ENCODE measurements at regions not wholly inside any gene's neighbourhood (a gene's known extent, or its start where the extent isn't known, plus 50 kb on each side); places are given as distances from the start of the nearest gene placed in this dataset.
"Not testable (repeated sequence)": the region's sequence is repeated elsewhere in the genome, so short reads cannot be mapped to it uniquely, and the experiment has no call there.

DNA sequence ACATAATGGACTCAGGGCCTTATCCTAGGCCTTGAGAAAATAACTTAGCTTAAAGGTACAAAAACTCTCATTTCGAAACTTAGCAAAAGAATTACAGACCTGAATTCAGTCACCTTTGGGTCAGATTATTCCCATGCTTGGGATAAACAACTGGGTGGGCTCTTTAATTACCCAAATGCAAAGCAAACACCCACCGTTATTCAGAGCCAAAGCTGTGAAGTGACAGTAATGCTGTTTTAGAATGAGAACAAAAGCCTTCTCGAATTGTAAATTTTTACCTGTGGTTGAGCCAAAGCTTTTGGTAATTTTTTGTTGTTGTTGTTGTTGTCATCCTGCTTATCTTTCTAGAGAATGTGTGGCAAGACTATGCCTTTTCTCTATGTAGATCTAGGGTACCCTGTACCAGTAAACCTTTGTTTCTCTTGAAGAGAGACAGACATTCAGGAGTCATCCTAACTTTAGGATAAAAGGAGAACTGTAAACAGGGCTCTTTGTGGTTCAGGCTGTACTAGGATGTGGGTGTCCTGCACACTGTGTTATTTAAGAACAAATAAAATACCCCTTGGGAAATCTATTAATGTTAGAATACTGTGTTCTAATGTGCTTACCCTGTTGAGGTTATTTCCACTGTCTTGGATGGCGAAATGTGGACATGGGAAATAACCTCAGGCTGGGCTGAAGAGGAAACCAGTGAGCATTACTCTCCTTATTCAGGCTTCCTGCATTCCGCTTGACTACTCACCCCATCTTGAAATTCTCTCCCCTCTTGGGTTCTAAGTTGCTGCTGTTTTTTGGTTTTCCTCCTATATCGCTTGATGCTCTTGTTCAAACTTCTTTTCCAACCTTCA is 480.7 kb downstream of the CD83 start:
- TF ChIP-seq EZH2phosphoT487 (IDR thresholded peaks at IDR 0.05; ENCODE audit: low read depth, severe bottlenecking, unreplicated experiment) (no peak), EZH2 (IDR thresholded peaks at IDR 0.05; ENCODE audit: borderline replicate concordance) (no peak), CTCF (IDR thresholded peaks at IDR 0.05; ENCODE audit: poor library complexity) (no peak)
- 76% methylated on average over 6 of the region's 6 CpGs for WGBS (ENCODE audit: low lambda C conversion rate, missing lambda C conversion rate)
- Histone ChIP-seq H3K4me3 (no peak overlapping the region), H3K9me2 (replicated peaks; ENCODE audit: insufficient read depth) (no peaks in the 10 kb centered on the region), H3K4me1 (ENCODE audit: insufficient read depth) (no peaks in the 10 kb centered on the region), H3K9me3 (ENCODE audit: low read depth) (no peaks in the 10 kb centered on the region), H3K27ac (no peak overlapping the region), H2AFZ (no peak overlapping the region), H3K4me2 (no peak overlapping the region), H3K36me3 (replicated peaks; ENCODE audit: insufficient read depth, low read depth) (no peaks in the 10 kb centered on the region), H3K27me3 (no peaks in the 10 kb centered on the region), H4K20me1 (ENCODE audit: insufficient read depth, poor library complexity, severe bottlenecking) (no peaks in the 10 kb centered on the region), H3K79me2 (no peaks in the 10 kb centered on the region)
- DNase-seq (ENCODE audit: low spot score) = no peak

GRCh38 chr6:14600306-14600705 is 482.7 kb downstream of the CD83 start:
- H3K9me3 ChIP-seq (ENCODE audit: low read depth); H3K4me3 ChIP-seq; H2AFZ ChIP-seq; H3K27ac ChIP-seq; H3K27me3 ChIP-seq; H3K4me1 ChIP-seq (ENCODE audit: insufficient read depth); H3K9me2 ChIP-seq (replicated peaks; ENCODE audit: insufficient read depth); H3K36me3 ChIP-seq (replicated peaks; ENCODE audit: insufficient read depth, low read depth); H3K4me2 ChIP-seq; H3K79me2 ChIP-seq; H4K20me1 ChIP-seq (ENCODE audit: insufficient read depth, poor library complexity, severe bottlenecking); DNase-seq (ENCODE audit: low spot score): not testable (repeated sequence)
- 92% methylated on average over 8 of the region's 8 CpGs for WGBS (ENCODE audit: low lambda C conversion rate, missing lambda C conversion rate)

- Histone ChIP-seq H4K20me1 (ENCODE audit: insufficient read depth, poor library complexity, severe bottlenecking) (no peaks in the 10 kb centered on the region), H3K9me2 (replicated peaks; ENCODE audit: insufficient read depth) (no peaks in the 10 kb centered on the region), H3K4me1 (ENCODE audit: insufficient read depth) (no peaks in the 10 kb centered on the region), H2AFZ (no peak overlapping the region), H3K27me3 (no peaks in the 10 kb centered on the region), H3K36me3 (replicated peaks; ENCODE audit: insufficient read depth, low read depth) (no peaks in the 10 kb centered on the region), H3K79me2 (no peaks in the 10 kb centered on the region), H3K27ac (no peak overlapping the region), H3K4me2 (no peak overlapping the region), H3K9me3 (ENCODE audit: low read depth) (no peaks in the 10 kb centered on the region), H3K4me3 (no peak overlapping the region)
- TF ChIP-seq EZH2phosphoT487 (IDR thresholded peaks at IDR 0.05; ENCODE audit: low read depth, severe bottlenecking, unreplicated experiment) = no peak
- TF ChIP-seq CTCF (IDR thresholded peaks at IDR 0.05; ENCODE audit: poor library complexity) = no peak
- TF ChIP-seq EZH2 (IDR thresholded peaks at IDR 0.05; ENCODE audit: borderline replicate concordance) = no peak
- WGBS (ENCODE audit: low lambda C conversion rate, missing lambda C conversion rate) = 57% methylated on average over 7 of the region's 7 CpGs
- DNase-seq (ENCODE audit: low spot score) = peak; percentile 35
These were observed 483.9 kb downstream of the CD83 start for GRCh38 chr6:14601490-14601889.

DNA sequence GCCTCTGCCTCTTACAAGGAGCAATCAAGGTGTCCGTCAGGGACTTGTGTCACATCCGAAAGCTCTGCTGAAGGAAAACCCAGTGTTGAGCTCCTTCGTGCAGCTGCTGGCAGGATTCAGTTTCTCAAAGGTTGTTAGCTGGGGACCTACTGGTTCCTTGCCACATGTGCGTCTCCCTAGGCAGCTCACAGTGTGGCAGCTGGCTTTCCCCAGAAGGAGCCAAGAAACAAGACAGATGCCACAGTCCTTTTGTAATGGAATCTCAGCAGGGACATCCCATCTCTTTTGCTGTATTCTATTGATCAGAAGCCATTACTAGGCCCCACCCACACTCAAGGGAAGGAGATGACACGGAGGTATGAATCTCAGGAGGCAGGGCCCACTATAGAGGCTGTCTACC is 488.8 kb downstream of the CD83 start:
- Histone ChIP-seq H3K4me2 (no peak overlapping the region), H3K36me3 (replicated peaks; ENCODE audit: insufficient read depth, low read depth) (no peaks in the 10 kb centered on the region), H3K4me1 (ENCODE audit: insufficient read depth) (no peaks in the 10 kb centered on the region), H3K79me2 (no peaks in the 10 kb centered on the region), H3K4me3 (no peak overlapping the region), H2AFZ (no peak overlapping the region), H3K27me3 (no peaks in the 10 kb centered on the region), H3K9me2 (replicated peaks; ENCODE audit: insufficient read depth) (no peaks in the 10 kb centered on the region), H3K9me3 (ENCODE audit: low read depth) (no peaks in the 10 kb centered on the region), H3K27ac (no peak overlapping the region), H4K20me1 (ENCODE audit: insufficient read depth, poor library complexity, severe bottlenecking) (no peaks in the 10 kb centered on the region)
- 98% methylated on average over 5 of the region's 5 CpGs for WGBS (ENCODE audit: low lambda C conversion rate, missing lambda C conversion rate)
- no peak for DNase-seq (ENCODE audit: low spot score)
- no peak for TF ChIP-seq EZH2phosphoT487 (IDR thresholded peaks at IDR 0.05; ENCODE audit: low read depth, severe bottlenecking, unreplicated experiment)
- TF ChIP-seq EZH2 (IDR thresholded peaks at IDR 0.05; ENCODE audit: borderline replicate concordance) = no peak
- TF ChIP-seq CTCF (IDR thresholded peaks at IDR 0.05; ENCODE audit: poor library complexity) = no peak
